ENCODE measurements at regions not wholly inside any gene's neighbourhood (a gene's known extent, or its start where the extent isn't known, plus 50 kb on each side); places are given as distances from the start of the nearest gene placed in this dataset.

DNA sequence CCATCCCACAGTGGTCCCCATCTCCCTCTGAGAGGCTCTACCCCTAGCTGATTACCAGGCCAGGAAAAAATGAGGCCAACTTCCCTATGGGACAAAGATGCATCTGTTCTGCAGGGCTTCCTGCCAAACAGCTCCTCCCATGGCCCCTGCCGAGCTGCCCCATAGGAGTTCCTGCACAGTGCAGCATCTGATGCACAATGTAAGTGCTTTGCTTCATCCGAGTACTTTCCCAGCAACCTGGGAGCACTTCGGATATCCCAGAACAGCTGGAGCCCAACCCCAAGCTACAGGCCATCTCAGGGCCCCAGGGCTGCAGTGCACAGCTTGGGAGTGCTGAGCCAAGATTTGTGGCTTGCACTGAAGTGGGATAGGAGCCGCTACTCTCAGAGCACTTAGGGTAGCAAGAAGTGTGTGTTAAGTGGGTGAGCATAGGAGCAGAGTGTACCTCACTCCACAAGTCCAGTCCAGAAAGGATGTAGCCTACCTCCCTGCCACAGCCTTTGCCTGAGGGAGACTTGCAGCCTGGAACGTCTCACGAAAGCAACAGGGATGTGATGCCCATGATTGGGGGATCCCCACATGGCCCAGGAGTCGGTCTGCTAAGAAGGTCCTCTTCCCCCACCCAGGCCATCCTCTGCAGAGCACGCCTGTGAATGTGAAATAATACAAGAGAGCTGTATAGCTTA, 209.6 kb upstream of the VWC2 start:
- H3K4me3 ChIP-seq (ENCODE audit: low read depth, low read length), result no peak overlapping the region
- H3K27ac ChIP-seq (ENCODE audit: extremely low read depth, low read depth, low read length), result no peak overlapping the region
- H3K9me3 ChIP-seq (ENCODE audit: control insufficient read depth, insufficient read depth, low read depth, low read length), result no peaks in the 10 kb centered on the region
- ChIA-PET CTCF (no interaction called here), POLR2A (no interaction called here)
- TF ChIP-seq ZBTB20 (tag by site-specific recombination; IDR thresholded peaks at IDR 0.05) (no peak), BCL11B (tag by site-specific recombination; IDR thresholded peaks at IDR 0.05; ENCODE audit: low read depth) (no peak), ZNF549 (tag by site-specific recombination; IDR thresholded peaks at IDR 0.05) (no peak), ZBTB17 (tag by site-specific recombination; IDR thresholded peaks at IDR 0.05) (no peak), ZNF394 (tag by site-specific recombination; IDR thresholded peaks at IDR 0.05; ENCODE audit: borderline replicate concordance) (no peak), KLF9 (tag by site-specific recombination; IDR thresholded peaks at IDR 0.05; ENCODE audit: low read depth) (no peak), ZBTB10 (tag by site-specific recombination; IDR thresholded peaks at IDR 0.05) (no peak), ZNF362 (tag by site-specific recombination; IDR thresholded peaks at IDR 0.05) (no peak), YY2 (tag by site-specific recombination; IDR thresholded peaks at IDR 0.05) (no peak), SP7 (tag by site-specific recombination; IDR thresholded peaks at IDR 0.05) (no peak), ZNF169 (tag by site-specific recombination; IDR thresholded peaks at IDR 0.05) (no peak), ZEB2 (tag by site-specific recombination; IDR thresholded peaks at IDR 0.05) (no peak), ZFP41 (tag by site-specific recombination; IDR thresholded peaks at IDR 0.05; ENCODE audit: borderline replicate concordance) (no peak)
- TF ChIP-seq, protein P1, sequence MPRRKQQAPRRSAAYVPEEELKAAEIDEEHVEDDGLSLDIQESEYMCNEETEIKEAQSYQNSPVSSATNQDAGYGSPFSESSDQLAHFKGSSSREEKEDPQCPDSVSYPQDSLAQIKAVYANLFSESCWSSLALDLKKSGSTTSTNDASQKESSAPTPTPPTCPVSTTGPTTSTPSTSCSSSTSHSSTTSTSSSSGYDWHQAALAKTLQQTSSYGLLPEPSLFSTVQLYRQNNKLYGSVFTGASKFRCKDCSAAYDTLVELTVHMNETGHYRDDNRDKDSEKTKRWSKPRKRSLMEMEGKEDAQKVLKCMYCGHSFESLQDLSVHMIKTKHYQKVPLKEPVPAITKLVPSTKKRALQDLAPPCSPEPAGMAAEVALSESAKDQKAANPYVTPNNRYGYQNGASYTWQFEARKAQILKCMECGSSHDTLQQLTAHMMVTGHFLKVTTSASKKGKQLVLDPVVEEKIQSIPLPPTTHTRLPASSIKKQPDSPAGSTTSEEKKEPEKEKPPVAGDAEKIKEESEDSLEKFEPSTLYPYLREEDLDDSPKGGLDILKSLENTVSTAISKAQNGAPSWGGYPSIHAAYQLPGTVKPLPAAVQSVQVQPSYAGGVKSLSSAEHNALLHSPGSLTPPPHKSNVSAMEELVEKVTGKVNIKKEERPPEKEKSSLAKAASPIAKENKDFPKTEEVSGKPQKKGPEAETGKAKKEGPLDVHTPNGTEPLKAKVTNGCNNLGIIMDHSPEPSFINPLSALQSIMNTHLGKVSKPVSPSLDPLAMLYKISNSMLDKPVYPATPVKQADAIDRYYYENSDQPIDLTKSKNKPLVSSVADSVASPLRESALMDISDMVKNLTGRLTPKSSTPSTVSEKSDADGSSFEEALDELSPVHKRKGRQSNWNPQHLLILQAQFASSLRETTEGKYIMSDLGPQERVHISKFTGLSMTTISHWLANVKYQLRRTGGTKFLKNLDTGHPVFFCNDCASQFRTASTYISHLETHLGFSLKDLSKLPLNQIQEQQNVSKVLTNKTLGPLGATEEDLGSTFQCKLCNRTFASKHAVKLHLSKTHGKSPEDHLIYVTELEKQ (tag by site-specific recombination; IDR thresholded peaks at IDR 0.05; ENCODE audit: borderline replicate concordance), result no peak
- TF ChIP-seq, protein P2, sequence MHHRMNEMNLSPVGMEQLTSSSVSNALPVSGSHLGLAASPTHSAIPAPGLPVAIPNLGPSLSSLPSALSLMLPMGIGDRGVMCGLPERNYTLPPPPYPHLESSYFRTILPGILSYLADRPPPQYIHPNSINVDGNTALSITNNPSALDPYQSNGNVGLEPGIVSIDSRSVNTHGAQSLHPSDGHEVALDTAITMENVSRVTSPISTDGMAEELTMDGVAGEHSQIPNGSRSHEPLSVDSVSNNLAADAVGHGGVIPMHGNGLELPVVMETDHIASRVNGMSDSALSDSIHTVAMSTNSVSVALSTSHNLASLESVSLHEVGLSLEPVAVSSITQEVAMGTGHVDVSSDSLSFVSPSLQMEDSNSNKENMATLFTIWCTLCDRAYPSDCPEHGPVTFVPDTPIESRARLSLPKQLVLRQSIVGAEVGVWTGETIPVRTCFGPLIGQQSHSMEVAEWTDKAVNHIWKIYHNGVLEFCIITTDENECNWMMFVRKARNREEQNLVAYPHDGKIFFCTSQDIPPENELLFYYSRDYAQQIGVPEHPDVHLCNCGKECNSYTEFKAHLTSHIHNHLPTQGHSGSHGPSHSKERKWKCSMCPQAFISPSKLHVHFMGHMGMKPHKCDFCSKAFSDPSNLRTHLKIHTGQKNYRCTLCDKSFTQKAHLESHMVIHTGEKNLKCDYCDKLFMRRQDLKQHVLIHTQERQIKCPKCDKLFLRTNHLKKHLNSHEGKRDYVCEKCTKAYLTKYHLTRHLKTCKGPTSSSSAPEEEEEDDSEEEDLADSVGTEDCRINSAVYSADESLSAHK (tag by site-specific recombination; IDR thresholded peaks at IDR 0.05), result no peak
- H3K36me3 ChIP-seq (ENCODE audit: control insufficient read depth in 2 of 2, insufficient read depth in 1 of 2, low read length in 2 of 2), result no peaks in the 10 kb centered on the region
- no peaks in the 10 kb centered on the region for H3K4me1 ChIP-seq (ENCODE audit: control insufficient read depth, insufficient read depth, low read length)

DNA sequence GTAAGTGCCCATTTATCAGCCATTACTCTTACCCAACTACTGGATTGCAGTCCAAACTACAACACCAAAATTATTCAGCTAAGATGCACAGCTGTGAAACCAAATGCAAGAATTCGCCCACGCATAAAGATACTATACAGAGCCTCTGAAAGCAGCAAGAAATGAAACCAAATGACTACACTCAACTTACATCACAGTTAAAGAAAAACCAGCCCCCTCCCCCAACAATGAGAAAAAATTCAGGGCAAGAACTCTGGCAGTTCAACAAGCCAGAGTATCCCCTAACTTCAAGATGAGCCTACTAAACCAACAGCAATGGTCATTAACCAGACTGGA, 209.1 kb upstream of the VWC2 start:
- CTCF ChIA-PET, result no interaction called here
- TF ChIP-seq ZNF654 (tag by site-specific recombination; IDR thresholded peaks at IDR 0.05; ENCODE audit: low read depth) (no peak), ZNF23 (tag by site-specific recombination; IDR thresholded peaks at IDR 0.05; ENCODE audit: borderline replicate concordance) (no peak), ZNF2 (tag by site-specific recombination; IDR thresholded peaks at IDR 0.05) (no peak), HOXD13 (CRISPR knock-in tag; IDR thresholded peaks at IDR 0.05; ENCODE audit: borderline replicate concordance) (no peak)
- TF ChIP-seq, protein P3, sequence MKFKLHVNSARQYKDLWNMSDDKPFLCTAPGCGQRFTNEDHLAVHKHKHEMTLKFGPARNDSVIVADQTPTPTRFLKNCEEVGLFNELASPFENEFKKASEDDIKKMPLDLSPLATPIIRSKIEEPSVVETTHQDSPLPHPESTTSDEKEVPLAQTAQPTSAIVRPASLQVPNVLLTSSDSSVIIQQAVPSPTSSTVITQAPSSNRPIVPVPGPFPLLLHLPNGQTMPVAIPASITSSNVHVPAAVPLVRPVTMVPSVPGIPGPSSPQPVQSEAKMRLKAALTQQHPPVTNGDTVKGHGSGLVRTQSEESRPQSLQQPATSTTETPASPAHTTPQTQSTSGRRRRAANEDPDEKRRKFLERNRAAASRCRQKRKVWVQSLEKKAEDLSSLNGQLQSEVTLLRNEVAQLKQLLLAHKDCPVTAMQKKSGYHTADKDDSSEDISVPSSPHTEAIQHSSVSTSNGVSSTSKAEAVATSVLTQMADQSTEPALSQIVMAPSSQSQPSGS (tag by site-specific recombination; IDR thresholded peaks at IDR 0.05; ENCODE audit: low read depth), result no peak
- Histone ChIP-seq H3K4me1 (ENCODE audit: control insufficient read depth, insufficient read depth, low read length) (no peaks in the 10 kb centered on the region), H3K9me3 (ENCODE audit: control insufficient read depth, insufficient read depth, low read depth, low read length) (no peaks in the 10 kb centered on the region), H3K36me3 (ENCODE audit: control insufficient read depth in 2 of 2, insufficient read depth in 1 of 2, low read length in 2 of 2) (no peaks in the 10 kb centered on the region), H3K4me3 (ENCODE audit: low read depth, low read length) (no peak overlapping the region), H3K27ac (ENCODE audit: extremely low read depth, low read depth, low read length) (no peak overlapping the region)
- POLR2A ChIA-PET, result no interaction called here

Measured in HEK293 (cell line).